ENCODE measurements at regions not wholly inside any gene's neighbourhood (a gene's known extent, or its start where the extent isn't known, plus 50 kb on each side); places are given as distances from the start of the nearest gene placed in this dataset.
A peak's percentile ranks its signal among the peaks of the same experiment; 100 is the strongest.

DNA sequence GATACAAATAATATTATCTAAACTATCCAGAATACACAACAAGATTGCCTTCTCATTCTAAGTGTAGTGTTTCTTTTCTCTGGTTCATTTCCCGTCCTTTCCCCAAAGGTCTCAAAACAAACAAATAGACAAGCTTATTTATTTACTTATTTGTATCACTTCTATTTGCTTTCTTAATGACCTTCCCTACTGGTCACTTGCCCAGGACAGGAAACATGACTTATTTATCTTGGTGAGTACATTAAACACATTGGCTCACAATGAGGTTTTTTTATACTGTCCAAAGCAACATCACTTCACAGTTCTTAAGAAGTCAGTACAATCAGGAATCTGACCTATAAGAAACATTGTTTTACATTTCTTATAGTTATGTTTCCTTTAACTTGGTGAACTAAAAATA, 123.3 kb upstream of the KYNU start (continued):
- TF ChIP-seq, protein P1, sequence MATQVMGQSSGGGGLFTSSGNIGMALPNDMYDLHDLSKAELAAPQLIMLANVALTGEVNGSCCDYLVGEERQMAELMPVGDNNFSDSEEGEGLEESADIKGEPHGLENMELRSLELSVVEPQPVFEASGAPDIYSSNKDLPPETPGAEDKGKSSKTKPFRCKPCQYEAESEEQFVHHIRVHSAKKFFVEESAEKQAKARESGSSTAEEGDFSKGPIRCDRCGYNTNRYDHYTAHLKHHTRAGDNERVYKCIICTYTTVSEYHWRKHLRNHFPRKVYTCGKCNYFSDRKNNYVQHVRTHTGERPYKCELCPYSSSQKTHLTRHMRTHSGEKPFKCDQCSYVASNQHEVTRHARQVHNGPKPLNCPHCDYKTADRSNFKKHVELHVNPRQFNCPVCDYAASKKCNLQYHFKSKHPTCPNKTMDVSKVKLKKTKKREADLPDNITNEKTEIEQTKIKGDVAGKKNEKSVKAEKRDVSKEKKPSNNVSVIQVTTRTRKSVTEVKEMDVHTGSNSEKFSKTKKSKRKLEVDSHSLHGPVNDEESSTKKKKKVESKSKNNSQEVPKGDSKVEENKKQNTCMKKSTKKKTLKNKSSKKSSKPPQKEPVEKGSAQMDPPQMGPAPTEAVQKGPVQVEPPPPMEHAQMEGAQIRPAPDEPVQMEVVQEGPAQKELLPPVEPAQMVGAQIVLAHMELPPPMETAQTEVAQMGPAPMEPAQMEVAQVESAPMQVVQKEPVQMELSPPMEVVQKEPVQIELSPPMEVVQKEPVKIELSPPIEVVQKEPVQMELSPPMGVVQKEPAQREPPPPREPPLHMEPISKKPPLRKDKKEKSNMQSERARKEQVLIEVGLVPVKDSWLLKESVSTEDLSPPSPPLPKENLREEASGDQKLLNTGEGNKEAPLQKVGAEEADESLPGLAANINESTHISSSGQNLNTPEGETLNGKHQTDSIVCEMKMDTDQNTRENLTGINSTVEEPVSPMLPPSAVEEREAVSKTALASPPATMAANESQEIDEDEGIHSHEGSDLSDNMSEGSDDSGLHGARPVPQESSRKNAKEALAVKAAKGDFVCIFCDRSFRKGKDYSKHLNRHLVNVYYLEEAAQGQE (IDR thresholded peaks at IDR 0.05), result no peak
- peak; percentile 14 for TF ChIP-seq SP1 (IDR thresholded peaks at IDR 0.05)
- TF ChIP-seq NR2F2 (IDR thresholded peaks at IDR 0.05), result no peak
- TF ChIP-seq, protein P2, sequence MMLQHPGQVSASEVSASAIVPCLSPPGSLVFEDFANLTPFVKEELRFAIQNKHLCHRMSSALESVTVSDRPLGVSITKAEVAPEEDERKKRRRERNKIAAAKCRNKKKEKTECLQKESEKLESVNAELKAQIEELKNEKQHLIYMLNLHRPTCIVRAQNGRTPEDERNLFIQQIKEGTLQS (IDR thresholded peaks at IDR 0.05), result no peak
- TF ChIP-seq GABPA (IDR thresholded peaks at IDR 0.05 in 1 of 2, conservative IDR thresholded peaks at IDR 0.05 in 1 of 2), result no peak

DNA sequence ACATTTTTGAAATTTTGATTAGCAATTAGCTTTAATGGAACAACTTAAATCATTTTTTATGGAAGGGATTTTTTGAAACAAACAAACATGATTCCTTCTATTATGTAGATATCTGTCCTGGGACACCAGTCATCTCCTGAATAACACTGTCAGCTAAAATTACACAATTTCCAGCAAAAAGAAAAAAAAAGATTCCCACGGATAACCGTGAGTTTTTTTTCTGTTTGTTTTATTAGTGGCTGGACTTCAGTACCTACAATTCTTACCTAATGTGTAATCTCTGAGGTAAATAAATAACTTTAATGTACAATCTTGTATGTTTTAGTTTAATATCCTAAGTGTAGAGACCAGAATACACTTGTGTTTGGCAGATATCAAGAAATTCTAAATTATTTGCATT, 126.6 kb upstream of the KYNU start:
- Histone ChIP-seq H3K9me3 (ENCODE audit: control insufficient read depth in 4 of 4, low read length in 3 of 4) (no peaks in the 10 kb centered on the region), H3K27ac (ENCODE audit: low read depth in 1 of 2, low read length in 2 of 2) (peak overlapping the region; percentile 42 to 66), H3K27me3 (ENCODE audit: control insufficient read depth in 4 of 4, insufficient read depth in 4 of 4, low read length in 3 of 4) (no peaks in the 10 kb centered on the region), H3K9ac (ENCODE audit: low read depth in 1 of 2, low read length in 2 of 2) (no peak overlapping the region), H3K4me1 (ENCODE audit: control insufficient read depth in 4 of 4, insufficient read depth in 4 of 4, low read length in 3 of 4) (peaks cover 0 to 19% (median 12%) of the 10 kb centered on the region in 4 donors), H3K4me3 (ENCODE audit: low read depth in 1 of 3, low read length in 3 of 3) (no peak overlapping the region), H3K36me3 (ENCODE audit: control insufficient read depth in 4 of 4, insufficient read depth in 3 of 4, low read depth in 1 of 4, low read length in 3 of 4) (no peaks in the 10 kb centered on the region)
- no peak for DNase-seq (ENCODE audit: low spot score)
- 31% methylated on average over 2 of the region's 2 CpGs for WGBS
- TF ChIP-seq JUND (IDR thresholded peaks at IDR 0.05) (peak in 1 of 2 donors; percentile 25), RXRA (IDR thresholded peaks at IDR 0.05) (peak in 1 of 2 donors; percentile 34), SP1 (IDR thresholded peaks at IDR 0.05) (no peak), HNF4A (conservative IDR thresholded peaks at IDR 0.05) (peak; percentile 73 to 80), HNF4G (IDR thresholded peaks at IDR 0.05) (peak; percentile 25)
- TF ChIP-seq, protein P3, sequence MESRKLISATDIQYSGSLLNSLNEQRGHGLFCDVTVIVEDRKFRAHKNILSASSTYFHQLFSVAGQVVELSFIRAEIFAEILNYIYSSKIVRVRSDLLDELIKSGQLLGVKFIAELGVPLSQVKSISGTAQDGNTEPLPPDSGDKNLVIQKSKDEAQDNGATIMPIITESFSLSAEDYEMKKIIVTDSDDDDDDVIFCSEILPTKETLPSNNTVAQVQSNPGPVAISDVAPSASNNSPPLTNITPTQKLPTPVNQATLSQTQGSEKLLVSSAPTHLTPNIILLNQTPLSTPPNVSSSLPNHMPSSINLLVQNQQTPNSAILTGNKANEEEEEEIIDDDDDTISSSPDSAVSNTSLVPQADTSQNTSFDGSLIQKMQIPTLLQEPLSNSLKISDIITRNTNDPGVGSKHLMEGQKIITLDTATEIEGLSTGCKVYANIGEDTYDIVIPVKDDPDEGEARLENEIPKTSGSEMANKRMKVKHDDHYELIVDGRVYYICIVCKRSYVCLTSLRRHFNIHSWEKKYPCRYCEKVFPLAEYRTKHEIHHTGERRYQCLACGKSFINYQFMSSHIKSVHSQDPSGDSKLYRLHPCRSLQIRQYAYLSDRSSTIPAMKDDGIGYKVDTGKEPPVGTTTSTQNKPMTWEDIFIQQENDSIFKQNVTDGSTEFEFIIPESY (IDR thresholded peaks at IDR 0.05), result peak; percentile 26

DNA sequence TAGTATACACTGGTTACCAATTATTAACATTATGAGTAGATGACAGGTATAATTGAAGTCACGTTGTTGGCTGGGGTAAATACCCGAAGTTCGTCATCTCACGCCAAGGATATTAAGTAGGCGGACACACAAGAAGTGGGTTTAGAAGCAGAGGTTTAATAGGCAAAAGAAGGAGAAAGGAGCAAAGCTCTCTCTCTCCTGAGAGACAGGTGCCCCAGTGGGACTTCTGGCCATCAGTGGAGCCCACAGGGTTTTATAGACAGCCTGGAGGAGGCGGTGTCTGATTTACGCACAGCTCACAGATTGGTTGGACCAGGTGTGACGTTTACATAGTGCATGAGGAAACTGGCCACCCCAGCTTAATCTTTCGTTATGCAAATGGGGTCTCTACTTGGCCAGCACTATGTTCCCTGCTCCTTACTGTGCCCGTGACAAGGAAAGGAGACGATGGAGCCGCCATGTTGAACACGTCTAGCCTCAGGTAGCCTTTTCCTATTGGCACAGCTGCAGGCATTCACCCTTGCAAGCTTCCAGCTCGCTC, 128.8 kb upstream of the KYNU start:
- Histone ChIP-seq H3K27me3 (ENCODE audit: control insufficient read depth in 4 of 4, insufficient read depth in 4 of 4, low read length in 3 of 4) (no peaks in the 10 kb centered on the region), H3K27ac (ENCODE audit: low read depth in 1 of 2, low read length in 2 of 2) (no peak overlapping the region), H3K36me3 (ENCODE audit: control insufficient read depth in 4 of 4, insufficient read depth in 3 of 4, low read depth in 1 of 4, low read length in 3 of 4) (no peaks in the 10 kb centered on the region), H3K9ac (ENCODE audit: low read depth in 1 of 2, low read length in 2 of 2) (no peak overlapping the region), H3K4me1 (ENCODE audit: control insufficient read depth in 4 of 4, insufficient read depth in 4 of 4, low read length in 3 of 4) (peaks cover 0 to 18% (median 7%) of the 10 kb centered on the region in 4 donors), H3K4me3 (ENCODE audit: low read depth in 1 of 3, low read length in 3 of 3) (no peak overlapping the region), H3K9me3 (ENCODE audit: control insufficient read depth in 4 of 4, low read length in 3 of 4) (no peaks in the 10 kb centered on the region)
- WGBS, result 94% methylated on average over 14 of the region's 14 CpGs
- TF ChIP-seq, protein P2 (IDR thresholded peaks at IDR 0.05), result no peak
- TF ChIP-seq FOXA2 (IDR thresholded peaks at IDR 0.05) (no peak), SP1 (IDR thresholded peaks at IDR 0.05) (no peak), HNF4G (IDR thresholded peaks at IDR 0.05) (no peak), JUND (IDR thresholded peaks at IDR 0.05) (no peak), HNF4A (conservative IDR thresholded peaks at IDR 0.05) (no peak), NR2F2 (IDR thresholded peaks at IDR 0.05) (no peak)
- TF ChIP-seq, protein P1 (IDR thresholded peaks at IDR 0.05), result no peak
- TF ChIP-seq, protein P4, sequence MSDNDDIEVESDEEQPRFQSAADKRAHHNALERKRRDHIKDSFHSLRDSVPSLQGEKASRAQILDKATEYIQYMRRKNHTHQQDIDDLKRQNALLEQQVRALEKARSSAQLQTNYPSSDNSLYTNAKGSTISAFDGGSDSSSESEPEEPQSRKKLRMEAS (IDR thresholded peaks at IDR 0.05), result no peak
- TF ChIP-seq, protein P5, sequence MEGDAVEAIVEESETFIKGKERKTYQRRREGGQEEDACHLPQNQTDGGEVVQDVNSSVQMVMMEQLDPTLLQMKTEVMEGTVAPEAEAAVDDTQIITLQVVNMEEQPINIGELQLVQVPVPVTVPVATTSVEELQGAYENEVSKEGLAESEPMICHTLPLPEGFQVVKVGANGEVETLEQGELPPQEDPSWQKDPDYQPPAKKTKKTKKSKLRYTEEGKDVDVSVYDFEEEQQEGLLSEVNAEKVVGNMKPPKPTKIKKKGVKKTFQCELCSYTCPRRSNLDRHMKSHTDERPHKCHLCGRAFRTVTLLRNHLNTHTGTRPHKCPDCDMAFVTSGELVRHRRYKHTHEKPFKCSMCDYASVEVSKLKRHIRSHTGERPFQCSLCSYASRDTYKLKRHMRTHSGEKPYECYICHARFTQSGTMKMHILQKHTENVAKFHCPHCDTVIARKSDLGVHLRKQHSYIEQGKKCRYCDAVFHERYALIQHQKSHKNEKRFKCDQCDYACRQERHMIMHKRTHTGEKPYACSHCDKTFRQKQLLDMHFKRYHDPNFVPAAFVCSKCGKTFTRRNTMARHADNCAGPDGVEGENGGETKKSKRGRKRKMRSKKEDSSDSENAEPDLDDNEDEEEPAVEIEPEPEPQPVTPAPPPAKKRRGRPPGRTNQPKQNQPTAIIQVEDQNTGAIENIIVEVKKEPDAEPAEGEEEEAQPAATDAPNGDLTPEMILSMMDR (IDR thresholded peaks at IDR 0.05; ENCODE audit: low read depth, low read length, missing input control), result no peak
- TF ChIP-seq, protein P3 (IDR thresholded peaks at IDR 0.05), result no peak
- DNase-seq (ENCODE audit: low spot score), result no peak
